Panc1 (cell line): ENCODE measurements at regions not wholly inside any gene's neighbourhood (a gene's known extent, or its start where the extent isn't known, plus 50 kb on each side); places are given as distances from the start of the nearest gene placed in this dataset.

Experiments
- ATAC-seq: fragments of 200-7000 bp; cut with Tn5 transposase; 2 replicates; pipeline ENCODE4 v1.9.1; 2020; ENCODE audit warnings: mild to moderate bottlenecking, moderate library complexity
- BruUV-seq: library from RNA; stranded (reverse); fragments of 400-500 nt; replicated peaks from 2 replicates; lab custom pipeline; 2021; lab: Mats Ljungman, UMichigan
- CTCF ChIA-PET: fragments of 300-600 bp; sonication (Branson Sonifier 250); formaldehyde crosslinking; loops from one replicate; lab custom pipeline; 2022; ENCODE audit warnings: antibody characterized with exemption; lab: Charles Lee
- POLR2A ChIA-PET: fragments of 300-600 bp; sonication (Branson Sonifier 250); formaldehyde crosslinking; loops from one replicate; lab custom pipeline; 2022; ENCODE audit warnings: antibody characterized with exemption; lab: Charles Lee
- DNase-seq: peaks from one replicate; pipeline ENCODE4 v3.0.0-alpha.2; 2010; ENCODE audit warnings: low read depth, low spot score
- H3K27ac ChIP-seq: 2 replicates; pipeline ENCODE4 v1.5.1; 2011; ENCODE audit warnings: mild to moderate bottlenecking, low read length, inconsistent platforms
- H3K27me3 ChIP-seq: fragments of 200-500 bp; sonication (Bioruptor generic); 2 replicates; pipeline ENCODE4 v1.6.0; 2014; ENCODE audit warnings: low read length, inconsistent platforms; ENCODE audit not compliant: control insufficient read depth, insufficient read depth
- H3K36me3 ChIP-seq: fragments of 200-500 bp; sonication (Bioruptor generic); 2 replicates; pipeline ENCODE4 v1.5.1; 2014; ENCODE audit warnings: inconsistent platforms, mild to moderate bottlenecking, low read length, moderate library complexity; ENCODE audit not compliant: control insufficient read depth, insufficient read depth
- H3K4me1 ChIP-seq: 2 replicates; pipeline ENCODE4 v1.5.1; 2011; ENCODE audit warnings: inconsistent platforms, mild to moderate bottlenecking, low read length, moderate library complexity; ENCODE audit not compliant: control insufficient read depth, insufficient read depth
- H3K4me3 ChIP-seq, 2 experiments: 2 replicates each; pipeline ENCODE4 v1.5.1; 2011 to 2012; ENCODE audit warnings: low read depth in 2 of 2, low read length in 2 of 2, mild to moderate bottlenecking in 2 of 2, inconsistent platforms in 1 of 2, moderate library complexity in 1 of 2
- H3K9me3 ChIP-seq: fragments of 200-500 bp; sonication (Bioruptor generic); 2 replicates; pipeline ENCODE4 v1.5.1; 2014; ENCODE audit warnings: low read depth, mild to moderate bottlenecking, inconsistent platforms, low read length, moderate library complexity; ENCODE audit not compliant: control insufficient read depth, insufficient read depth
- CTCF ChIP-seq: fragments of 450-650 bp; IDR thresholded peaks from 2 replicates; pipeline ENCODE4 v1.5.1; 2017; ENCODE audit warnings: mild to moderate bottlenecking
- POLR2AphosphoS5 ChIP-seq: IDR thresholded peaks from 2 replicates; pipeline ENCODE4 v1.6.1; 2012; ENCODE audit warnings: mild to moderate bottlenecking, low read depth, low read length, moderate library complexity
- REST ChIP-seq, 2 experiments: IDR thresholded peaks; 2 replicates each; pipeline ENCODE4 v1.6.1; 2011 to 2012; ENCODE audit warnings: low read depth in 2 of 2, control low read depth in 1 of 2, low read length in 1 of 2, mild to moderate bottlenecking in 1 of 2, moderate library complexity in 1 of 2; ENCODE audit not compliant: insufficient read depth in 1 of 2
- SIN3A ChIP-seq: IDR thresholded peaks from 2 replicates; pipeline ENCODE4 v1.6.1; 2012; ENCODE audit warnings: low read depth, mild to moderate bottlenecking, low read length, moderate library complexity, borderline replicate concordance; ENCODE audit not compliant: insufficient read depth
- TCF7L2 ChIP-seq: IDR thresholded peaks from 2 replicates; pipeline ENCODE4 v1.6.1; 2011; ENCODE audit warnings: mild to moderate bottlenecking, low read depth, low read length, inconsistent platforms
- in situ Hi-C: cut with HindIII; loops from 2 replicates; pipeline ENCODE4 v1.10.0; 2016; ENCODE audit warnings: low sequenced_read_pairs, low pct_unique_long_range_greater_than_20kb
- intact Hi-C: fragments of 100-400 bp; cut with micrococcal nuclease; formaldehyde crosslinking; loops from one replicate; pipeline ENCODE4 v1.10.0; 2022; ENCODE audit not compliant: unreplicated experiment

GRCh38 chr2:120854766-120855530 lies 119.3 kb downstream of the GLI2 start:
- DNase-seq, result no peak
- CTCF ChIA-PET, result no interaction called here

GRCh38 chr2:120855855-120856405 lies 120.3 kb downstream of the GLI2 start:
- intact Hi-C loops (no loop called here), in situ Hi-C loops (no loop called here)
- Histone ChIP-seq H3K9me3 (no peaks in the 10 kb centered on the region), H3K4me1 (no peaks in the 10 kb centered on the region), H3K27ac (no peak overlapping the region), H3K36me3 (no peaks in the 10 kb centered on the region), H3K4me3 (no peak overlapping the region), H3K27me3 (no peaks in the 10 kb centered on the region)
- TF ChIP-seq SIN3A, result no peak
- no peak for TF ChIP-seq CTCF
- TF ChIP-seq POLR2AphosphoS5, result no peak
- ATAC-seq, result no peak
- POLR2A ChIA-PET, result no interaction called here
- CTCF ChIA-PET, result no interaction called here
- no peak for DNase-seq
- BruUV-seq, result no TSS peak

More at GRCh38 chr2:120854766-120855530, 119.3 kb downstream of the GLI2 start:
- Histone ChIP-seq H3K27me3 (no peaks in the 10 kb centered on the region), H3K4me1 (no peaks in the 10 kb centered on the region), H3K9me3 (no peaks in the 10 kb centered on the region), H3K36me3 (no peaks in the 10 kb centered on the region), H3K27ac (no peak overlapping the region), H3K4me3 (no peak overlapping the region)
- no peak for ATAC-seq
- intact Hi-C loops, result no loop called here
- POLR2A ChIA-PET, result no interaction called here
- TF ChIP-seq POLR2AphosphoS5, result no peak
- no peak for TF ChIP-seq TCF7L2
- no peak for TF ChIP-seq SIN3A
- no peak for TF ChIP-seq REST (IDR thresholded peaks at IDR 0.05; ENCODE audit: insufficient read depth in 1 of 2, low read depth in 2 of 2, low read length in 1 of 2)
- no peak for TF ChIP-seq CTCF
- in situ Hi-C loops, result no loop called here
- no TSS peak for BruUV-seq
